Transverse colon (tissue), 4 donors: ENCODE measurements at regions not wholly inside any gene's neighbourhood (a gene's known extent, or its start where the extent isn't known, plus 50 kb on each side); places are given as distances from the start of the nearest gene placed in this dataset.

Experiments
- CTCF ChIP-seq, 5 experiments: fragments of 200-600 bp in 3 of 5; fragments of 450-650 bp in 2 of 5; sonication (generic) in 3 of 5; IDR thresholded peaks; 1 replicate in 2 of 5; 2 replicates in 3 of 5; pipeline ENCODE4 v1.5.1; 2016 to 2017; ENCODE audit warnings: antibody characterized with exemption in 5 of 5, inconsistent platforms in 3 of 5, mild to moderate bottlenecking in 2 of 5, moderate library complexity in 1 of 5
- POLR2A ChIP-seq: fragments of 450-650 bp; IDR thresholded peaks from one replicate; pipeline ENCODE4 v1.6.1; 2016; ENCODE audit warnings: antibody characterized with exemption, mild to moderate bottlenecking, moderate library complexity
- POLR2AphosphoS5 ChIP-seq, 3 donors: sonication (generic); formaldehyde crosslinking; IDR thresholded peaks; one replicate each; pipeline ENCODE4 v1.6.1; 2016; ENCODE audit warnings: antibody characterized with exemption in 3 of 3

- no peak for TF ChIP-seq CTCF (IDR thresholded peaks at IDR 0.05)
- TF ChIP-seq POLR2A: no peak
- no peak for TF ChIP-seq POLR2AphosphoS5 (IDR thresholded peaks at IDR 0.05)
Observed at GRCh38 chr6:147759536-147759935, 251.0 kb downstream of the SAMD5 start.
